Suprapubic skin (tissue), 4 donors: ENCODE measurements at regions not wholly inside any gene's neighbourhood (a gene's known extent, or its start where the extent isn't known, plus 50 kb on each side); places are given as distances from the start of the nearest gene placed in this dataset.

ENCODE experiments used
- DNase-seq, 2 donors: peaks; one replicate each; pipeline ENCODE4 v3.0.0-alpha.2; 2019; ENCODE audit warnings: low spot score in 2 of 2
- H3K27ac ChIP-seq: fragments of 200-600 bp; sonication (generic); one replicate; pipeline ENCODE4 v1.5.1; 2019
- H3K27me3 ChIP-seq: fragments of 200-600 bp; sonication (generic); one replicate; pipeline ENCODE4 v1.5.1; 2019
- H3K36me3 ChIP-seq: fragments of 200-600 bp; sonication (generic); one replicate; pipeline ENCODE4 v1.5.1; 2019
- H3K4me1 ChIP-seq: fragments of 200-600 bp; sonication (generic); one replicate; pipeline ENCODE4 v1.5.1; 2019
- H3K4me3 ChIP-seq: fragments of 200-600 bp; sonication (generic); one replicate; pipeline ENCODE4 v1.5.1; 2019; ENCODE audit warnings: mild to moderate bottlenecking
- H3K9me3 ChIP-seq: fragments of 200-600 bp; sonication (generic); one replicate; pipeline ENCODE4 v1.5.1; 2019
- CTCF ChIP-seq, 2 donors: fragments of 200-600 bp in 1 of 2; fragments of 450-650 bp in 1 of 2; sonication (generic) in 1 of 2; IDR thresholded peaks; one replicate each; pipeline ENCODE4 v1.5.1; 2016 to 2019; ENCODE audit warnings: antibody characterized with exemption in 2 of 2, mild to moderate bottlenecking in 1 of 2, moderate library complexity in 1 of 2
- EP300 ChIP-seq: sonication (generic); formaldehyde crosslinking; IDR thresholded peaks from one replicate; pipeline ENCODE4 v1.6.1; 2017; ENCODE audit warnings: antibody characterized with exemption
- POLR2A ChIP-seq, 2 donors: fragments of 450-650 bp; IDR thresholded peaks; one replicate each; pipeline ENCODE4 v1.6.1; 2017; ENCODE audit warnings: antibody characterized with exemption in 2 of 2, mild to moderate bottlenecking in 2 of 2, moderate library complexity in 2 of 2
- POLR2AphosphoS5 ChIP-seq, 3 donors: sonication (generic); formaldehyde crosslinking; IDR thresholded peaks; one replicate each; pipeline ENCODE4 v1.6.1; 2017; ENCODE audit warnings: antibody characterized with exemption in 3 of 3
- WGBS: methylation state at CpG from one replicate; pipeline ENCODE4 v1.1.5; 2018; 5-methylcytosine and 5-hydroxymethylcytosine counted together

- no peaks in the 10 kb centered on the region for H3K9me3 ChIP-seq
- WGBS = 46% methylated on average over 9 of the region's 13 CpGs
- TF ChIP-seq POLR2A (IDR thresholded peaks at IDR 0.05) = no peak
- TF ChIP-seq EP300 = no peak
- no peak for TF ChIP-seq CTCF (IDR thresholded peaks at IDR 0.05)
- TF ChIP-seq POLR2AphosphoS5 (IDR thresholded peaks at IDR 0.05) = no peak
- H3K27me3 ChIP-seq = no peaks in the 10 kb centered on the region
- no peak overlapping the region for H3K4me3 ChIP-seq
- no peak for DNase-seq
- no peak overlapping the region for H3K27ac ChIP-seq
- no peaks in the 10 kb centered on the region for H3K36me3 ChIP-seq
- H3K4me1 ChIP-seq = peaks cover 19% of the 10 kb centered on the region
These were observed 266.6 kb upstream of the ID2 start for GRCh38 chr2:8414946-8415879.

GRCh38 chr2:8416001-8416571 lies 265.8 kb upstream of the ID2 start:
- Histone ChIP-seq H3K27ac (no peak overlapping the region), H3K4me1 (peaks cover 19% of the 10 kb centered on the region), H3K36me3 (no peaks in the 10 kb centered on the region), H3K9me3 (no peaks in the 10 kb centered on the region), H3K27me3 (no peaks in the 10 kb centered on the region), H3K4me3 (no peak overlapping the region)
- TF ChIP-seq CTCF (IDR thresholded peaks at IDR 0.05) = no peak
- no peak for TF ChIP-seq POLR2A (IDR thresholded peaks at IDR 0.05)
- TF ChIP-seq EP300 = no peak
- no peak for TF ChIP-seq POLR2AphosphoS5 (IDR thresholded peaks at IDR 0.05)
- DNase-seq = no peak
- 95% methylated on average over 6 of the region's 6 CpGs for WGBS

GRCh38 chr2:8416849-8417832 lies 264.7 kb upstream of the ID2 start:
- Histone ChIP-seq H3K27ac (no peak overlapping the region), H3K36me3 (no peaks in the 10 kb centered on the region), H3K4me1 (peaks cover 14% of the 10 kb centered on the region), H3K9me3 (no peaks in the 10 kb centered on the region), H3K27me3 (no peaks in the 10 kb centered on the region), H3K4me3 (no peak overlapping the region)
- TF ChIP-seq EP300 = no peak
- no peak for TF ChIP-seq POLR2AphosphoS5 (IDR thresholded peaks at IDR 0.05)
- TF ChIP-seq POLR2A (IDR thresholded peaks at IDR 0.05) = no peak
- no peak for TF ChIP-seq CTCF (IDR thresholded peaks at IDR 0.05)
- no peak for DNase-seq
- 75% methylated on average over 10 of the region's 10 CpGs for WGBS

GRCh38 chr2:8418721-8419120 lies 263.1 kb upstream of the ID2 start:
- no peak for DNase-seq
- Histone ChIP-seq H3K4me1 (peaks cover 6% of the 10 kb centered on the region), H3K9me3 (no peaks in the 10 kb centered on the region), H3K27me3 (no peaks in the 10 kb centered on the region), H3K4me3 (no peak overlapping the region), H3K36me3 (no peaks in the 10 kb centered on the region), H3K27ac (no peak overlapping the region)
- WGBS = 78% methylated on average over 3 of the region's 3 CpGs
- TF ChIP-seq POLR2A (IDR thresholded peaks at IDR 0.05) = no peak
- no peak for TF ChIP-seq POLR2AphosphoS5 (IDR thresholded peaks at IDR 0.05)
- no peak for TF ChIP-seq EP300
- no peak for TF ChIP-seq CTCF (IDR thresholded peaks at IDR 0.05)
